ENCODE measurements at regions not wholly inside any gene's neighbourhood (a gene's known extent, or its start where the extent isn't known, plus 50 kb on each side); places are given as distances from the start of the nearest gene placed in this dataset.
"Not testable (repeated sequence)": the region's sequence is repeated elsewhere in the genome, so short reads cannot be mapped to it uniquely, and the experiment has no call there.

DNA sequence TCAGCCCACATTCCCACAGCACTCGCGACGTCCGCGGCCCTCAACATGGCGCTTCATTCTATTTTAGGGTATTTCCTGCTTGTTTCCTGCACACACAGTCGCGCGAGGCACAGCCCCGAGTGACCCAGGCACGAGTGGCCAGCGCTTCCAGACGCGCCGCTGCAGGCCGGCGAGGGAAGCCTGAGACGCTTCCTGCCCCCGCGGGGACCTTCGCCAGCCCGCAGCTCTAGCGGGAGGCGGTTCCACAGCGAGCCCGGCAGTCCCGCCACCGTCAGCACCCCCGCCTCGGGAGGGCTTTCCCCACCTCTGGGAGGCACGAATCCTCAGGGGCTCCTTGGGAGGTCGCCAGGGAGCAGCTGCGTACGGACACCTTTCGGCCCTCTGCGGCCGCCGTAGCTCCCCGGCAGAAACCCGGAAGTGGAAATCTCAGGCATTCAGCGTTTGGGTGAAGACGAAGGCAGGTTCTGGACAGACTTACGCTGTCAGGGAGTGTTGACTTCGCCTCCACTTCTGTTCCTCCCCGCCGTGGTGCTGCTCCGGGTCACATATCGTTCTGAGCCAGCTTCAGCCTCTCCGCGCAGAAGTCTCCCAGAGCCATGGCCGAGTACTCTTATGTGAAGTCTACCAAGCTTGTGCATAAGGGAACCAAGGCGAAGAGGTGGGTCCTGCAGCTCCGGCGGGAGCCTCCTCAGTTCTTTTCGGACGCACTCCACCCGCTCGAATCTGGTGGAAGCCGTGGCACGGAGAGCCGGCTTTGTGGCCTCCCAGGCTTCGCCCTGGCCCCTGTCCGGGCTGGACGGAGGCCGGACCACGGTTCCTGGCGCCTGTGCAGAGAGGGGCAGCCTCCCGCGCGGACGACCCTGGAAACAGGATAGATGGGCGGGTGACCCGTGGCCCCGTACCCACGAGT is 2925.9 kb upstream of the OR11H1 start:
- Histone ChIP-seq H3K9me3 (peaks cover 0 to 16% (median 8%) of the 10 kb centered on the region in 3 donors), H3K27ac (no peak overlapping the region), H3K36me3 (no peaks in the 10 kb centered on the region), H3K4me3 (no peak overlapping the region), H3K27me3 (no peaks in the 10 kb centered on the region), H3K4me1 (no peaks in the 10 kb centered on the region)
- peak in 1 of 2 donors; percentile 68 for DNase-seq
- intact Hi-C loops (cut with DNase I; ENCODE audit: low total_unique reads), result no loop called here
- TF ChIP-seq, protein P1, sequence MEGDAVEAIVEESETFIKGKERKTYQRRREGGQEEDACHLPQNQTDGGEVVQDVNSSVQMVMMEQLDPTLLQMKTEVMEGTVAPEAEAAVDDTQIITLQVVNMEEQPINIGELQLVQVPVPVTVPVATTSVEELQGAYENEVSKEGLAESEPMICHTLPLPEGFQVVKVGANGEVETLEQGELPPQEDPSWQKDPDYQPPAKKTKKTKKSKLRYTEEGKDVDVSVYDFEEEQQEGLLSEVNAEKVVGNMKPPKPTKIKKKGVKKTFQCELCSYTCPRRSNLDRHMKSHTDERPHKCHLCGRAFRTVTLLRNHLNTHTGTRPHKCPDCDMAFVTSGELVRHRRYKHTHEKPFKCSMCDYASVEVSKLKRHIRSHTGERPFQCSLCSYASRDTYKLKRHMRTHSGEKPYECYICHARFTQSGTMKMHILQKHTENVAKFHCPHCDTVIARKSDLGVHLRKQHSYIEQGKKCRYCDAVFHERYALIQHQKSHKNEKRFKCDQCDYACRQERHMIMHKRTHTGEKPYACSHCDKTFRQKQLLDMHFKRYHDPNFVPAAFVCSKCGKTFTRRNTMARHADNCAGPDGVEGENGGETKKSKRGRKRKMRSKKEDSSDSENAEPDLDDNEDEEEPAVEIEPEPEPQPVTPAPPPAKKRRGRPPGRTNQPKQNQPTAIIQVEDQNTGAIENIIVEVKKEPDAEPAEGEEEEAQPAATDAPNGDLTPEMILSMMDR (IDR thresholded peaks at IDR 0.05), result no peak

DNA sequence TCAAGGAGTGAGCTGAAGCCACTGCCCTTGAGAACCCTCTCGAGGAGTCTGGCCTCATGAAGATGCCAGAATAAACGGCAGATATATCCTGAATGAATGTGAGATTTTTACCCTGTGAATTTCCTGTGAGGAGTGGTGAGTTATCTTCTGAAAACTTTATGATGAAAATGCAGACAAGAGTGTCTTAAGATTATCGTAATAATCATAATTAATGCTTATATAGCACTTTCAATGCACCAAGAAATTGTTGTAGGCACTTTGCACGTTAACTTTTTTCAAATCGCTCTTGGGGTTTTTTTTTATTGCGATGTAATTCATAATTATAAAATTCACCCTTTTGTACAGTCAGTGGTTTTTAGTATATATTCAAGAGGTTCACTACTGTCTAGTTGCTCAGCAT is 2924.6 kb upstream of the OR11H1 start:
- H3K36me3 ChIP-seq; DNase-seq; intact Hi-C loops (cut with DNase I; ENCODE audit: low total_unique reads); H3K4me1 ChIP-seq; H3K27me3 ChIP-seq; H3K27ac ChIP-seq; H3K4me3 ChIP-seq: not testable (repeated sequence)
- peaks cover 0 to 16% (median 8%) of the 10 kb centered on the region in 3 donors for H3K9me3 ChIP-seq

DNA sequence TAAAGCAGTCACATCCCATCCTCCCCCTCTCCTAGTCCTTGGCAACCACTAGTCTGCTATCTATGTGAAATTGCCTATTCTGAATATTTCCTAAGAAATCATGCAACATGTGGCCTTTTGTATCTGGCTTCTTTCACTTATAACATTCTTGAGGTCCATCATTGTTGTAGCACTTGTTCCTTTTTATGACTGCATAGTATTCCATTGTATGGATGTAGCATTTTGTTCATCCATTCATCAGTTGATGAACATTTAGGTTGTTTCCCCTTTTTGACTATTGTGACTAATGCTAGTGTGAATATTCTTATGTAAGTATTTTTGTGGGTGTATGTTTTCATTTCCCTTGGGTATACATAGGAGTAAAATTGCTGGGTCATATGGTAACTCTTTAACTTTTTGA is 2924.2 kb upstream of the OR11H1 start:
- H3K4me1 ChIP-seq; H3K27ac ChIP-seq; intact Hi-C loops (cut with DNase I; ENCODE audit: low total_unique reads); H3K36me3 ChIP-seq; H3K4me3 ChIP-seq; DNase-seq; H3K27me3 ChIP-seq: not testable (repeated sequence)
- H3K9me3 ChIP-seq, result peaks cover 0 to 14% (median 8%) of the 10 kb centered on the region in 3 donors

DNA sequence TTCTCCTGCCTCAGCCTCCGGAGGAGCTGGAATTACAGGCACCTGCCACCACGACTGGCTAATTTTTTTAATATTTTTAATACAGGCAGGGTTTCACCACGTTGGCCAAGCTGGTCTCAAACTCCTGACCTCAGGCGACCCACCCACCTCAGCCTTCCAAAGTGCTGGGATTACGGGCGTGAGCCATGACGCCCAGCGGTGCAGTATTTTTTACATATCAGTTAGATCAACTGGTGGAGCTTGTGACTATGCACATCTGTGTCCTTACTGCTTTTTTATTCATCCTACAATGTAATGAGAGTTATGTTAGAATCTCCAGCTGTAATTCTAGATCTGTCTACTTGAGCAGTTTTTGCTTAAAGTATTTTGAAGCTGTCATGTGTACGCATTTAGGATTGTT is 2919.5 kb upstream of the OR11H1 start:
- H3K9me3 ChIP-seq; intact Hi-C loops (cut with DNase I; ENCODE audit: low total_unique reads); DNase-seq; H3K4me3 ChIP-seq; H3K36me3 ChIP-seq; H3K27me3 ChIP-seq; H3K27ac ChIP-seq; H3K4me1 ChIP-seq: not testable (repeated sequence)

DNA sequence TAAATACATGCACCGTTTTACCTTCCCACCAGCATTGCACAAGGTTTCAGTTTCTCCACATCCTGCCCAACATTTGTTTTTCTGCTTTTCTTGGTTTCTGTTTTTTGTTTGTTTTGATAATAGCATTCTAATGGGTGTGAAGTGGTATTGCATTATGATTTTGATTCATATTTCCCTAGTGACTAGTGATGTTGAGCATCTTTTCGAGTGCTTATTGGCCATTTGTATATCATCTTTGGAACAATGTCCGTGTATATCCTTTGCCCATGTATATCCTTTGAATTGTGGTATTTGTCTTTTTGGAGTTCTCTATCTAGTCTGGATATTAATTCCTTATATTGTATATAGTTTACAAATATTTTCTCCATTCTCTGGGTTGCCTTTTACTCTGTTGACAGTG is 2914.8 kb upstream of the OR11H1 start:
- no peak overlapping the region for H3K4me3 ChIP-seq
- DNase-seq, result no peak
- no peaks in the 10 kb centered on the region for H3K36me3 ChIP-seq
- no peak overlapping the region for H3K27ac ChIP-seq
- H3K27me3 ChIP-seq, result no peaks in the 10 kb centered on the region
- H3K4me1 ChIP-seq, result no peaks in the 10 kb centered on the region
- peaks cover 0 to 5% (median 4%) of the 10 kb centered on the region in 3 donors for H3K9me3 ChIP-seq
- TF ChIP-seq, protein P1 (IDR thresholded peaks at IDR 0.05), result no peak
- intact Hi-C loops (cut with DNase I; ENCODE audit: low total_unique reads), result no loop called here

DNA sequence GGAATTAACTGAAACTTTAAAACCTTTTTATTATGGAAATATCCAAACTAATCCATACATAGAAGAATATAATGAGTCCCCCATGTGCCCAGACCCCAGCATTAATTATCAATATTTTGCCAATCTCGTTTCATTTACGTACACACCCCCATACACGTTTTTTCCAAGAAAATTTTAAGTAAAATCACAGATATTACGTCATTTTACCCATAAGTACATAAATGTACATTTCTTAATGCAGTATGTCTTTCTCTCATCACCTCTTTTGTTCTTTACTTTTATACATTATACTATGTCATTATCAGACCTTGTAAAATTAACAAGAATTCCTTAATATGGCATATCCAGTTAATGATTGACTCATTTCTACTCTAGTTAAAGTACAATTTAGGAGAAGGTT is 2914.1 kb upstream of the OR11H1 start:
- H3K4me1 ChIP-seq; intact Hi-C loops (cut with DNase I; ENCODE audit: low total_unique reads); DNase-seq; H3K4me3 ChIP-seq; H3K9me3 ChIP-seq; H3K36me3 ChIP-seq; H3K27ac ChIP-seq; H3K27me3 ChIP-seq: not testable (repeated sequence)

DNA sequence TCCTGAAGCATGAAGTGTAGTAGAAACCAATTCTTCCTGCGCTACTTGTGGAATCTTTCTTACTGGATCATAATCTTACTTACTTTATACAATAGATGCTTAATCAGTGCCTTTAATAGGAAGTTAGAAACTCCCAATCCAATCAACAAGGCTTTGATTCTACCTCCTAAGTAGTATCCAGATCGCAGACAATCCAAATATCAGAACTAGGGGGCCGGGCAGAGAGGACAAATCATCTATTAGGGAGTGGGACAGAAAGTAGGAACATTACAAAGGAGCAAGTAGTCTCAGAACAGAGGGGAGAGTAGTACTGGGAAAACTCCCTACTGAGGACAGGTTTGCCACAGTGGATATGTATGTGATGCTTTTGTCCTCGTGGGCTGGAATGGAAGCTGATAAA is 2901.1 kb upstream of the OR11H1 start:
- intact Hi-C loops (cut with DNase I; ENCODE audit: low total_unique reads); H3K27ac ChIP-seq; H3K27me3 ChIP-seq; H3K4me1 ChIP-seq; H3K9me3 ChIP-seq; H3K36me3 ChIP-seq; DNase-seq; H3K4me3 ChIP-seq: not testable (repeated sequence)

DNA sequence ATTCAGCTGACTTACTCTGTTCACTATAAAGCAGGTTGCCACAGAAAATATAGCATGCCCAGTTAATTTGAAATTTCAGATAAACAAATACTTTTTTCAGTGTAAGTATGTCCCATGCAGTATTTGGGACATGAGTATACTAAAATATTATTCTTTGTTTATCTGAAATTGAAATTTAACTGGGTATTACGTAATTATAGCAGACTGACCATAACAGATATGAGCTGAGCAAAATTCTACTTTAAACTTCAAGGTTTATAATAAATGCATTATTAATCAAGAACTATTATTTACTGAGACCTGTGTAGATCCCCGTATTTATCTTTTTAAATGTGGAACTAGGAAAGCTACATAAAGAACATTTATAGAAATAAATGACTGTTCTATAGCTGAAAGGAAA is 2898.2 kb upstream of the OR11H1 start:
- intact Hi-C loops (cut with DNase I; ENCODE audit: low total_unique reads); H3K27me3 ChIP-seq; H3K4me3 ChIP-seq; H3K36me3 ChIP-seq; H3K27ac ChIP-seq; H3K4me1 ChIP-seq; DNase-seq; H3K9me3 ChIP-seq: not testable (repeated sequence)

DNA sequence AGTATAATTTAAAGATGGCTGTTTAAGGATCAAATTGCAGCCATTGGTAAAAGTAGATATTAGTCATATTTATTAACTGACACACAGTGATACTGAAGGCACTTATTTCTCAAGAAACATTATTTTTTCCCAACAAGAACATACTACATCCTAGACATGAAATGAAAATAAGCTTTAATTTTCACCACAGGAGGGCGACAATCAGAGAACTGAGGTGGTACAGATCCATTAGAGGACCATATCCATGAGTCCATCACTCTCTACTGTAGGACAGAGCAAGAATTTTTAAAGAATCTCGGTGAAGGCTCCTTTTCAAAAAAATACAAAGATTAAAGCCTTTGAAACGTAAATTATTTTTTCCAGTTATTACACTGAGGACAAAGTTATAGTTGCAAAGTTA is 2897.0 kb upstream of the OR11H1 start:
- H3K27me3 ChIP-seq; intact Hi-C loops (cut with DNase I; ENCODE audit: low total_unique reads); H3K27ac ChIP-seq; H3K4me3 ChIP-seq; DNase-seq; H3K4me1 ChIP-seq; H3K36me3 ChIP-seq; H3K9me3 ChIP-seq: not testable (repeated sequence)

DNA sequence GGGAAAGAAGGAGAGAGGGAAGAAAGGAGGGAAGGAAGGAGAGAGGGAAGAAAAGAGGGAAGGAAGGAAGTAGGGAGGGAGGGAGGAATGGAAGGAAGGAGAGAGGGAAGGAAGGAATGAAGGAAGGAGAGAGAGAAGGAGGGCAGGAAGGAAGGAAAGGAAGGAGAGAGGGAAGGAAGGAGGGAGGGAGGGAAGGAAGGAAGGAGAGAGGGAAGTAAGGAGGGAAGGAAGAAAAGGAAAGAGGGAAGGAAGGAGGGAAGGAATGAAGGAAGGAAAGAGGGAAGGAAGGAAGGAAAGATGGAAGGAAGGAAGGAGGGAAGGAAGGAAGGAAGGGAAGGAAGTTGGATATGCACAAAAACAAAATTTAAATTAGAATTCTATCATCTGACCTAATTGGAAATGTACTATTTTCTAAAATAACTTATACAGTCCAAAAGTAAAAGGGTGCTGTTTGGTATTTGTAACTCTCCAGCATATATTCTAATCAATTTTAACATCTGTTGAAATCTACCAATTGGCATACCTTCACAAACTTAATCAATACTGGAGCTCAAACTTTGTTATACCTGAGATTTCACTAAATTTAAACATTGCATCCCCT is 2890.3 kb upstream of the OR11H1 start:
- H3K9me3 ChIP-seq, result peaks cover 0 to 11% (median 6%) of the 10 kb centered on the region in 3 donors
- H3K4me3 ChIP-seq; DNase-seq; H3K27me3 ChIP-seq; intact Hi-C loops (cut with DNase I; ENCODE audit: low total_unique reads); H3K4me1 ChIP-seq; H3K27ac ChIP-seq; H3K36me3 ChIP-seq: not testable (repeated sequence)

DNA sequence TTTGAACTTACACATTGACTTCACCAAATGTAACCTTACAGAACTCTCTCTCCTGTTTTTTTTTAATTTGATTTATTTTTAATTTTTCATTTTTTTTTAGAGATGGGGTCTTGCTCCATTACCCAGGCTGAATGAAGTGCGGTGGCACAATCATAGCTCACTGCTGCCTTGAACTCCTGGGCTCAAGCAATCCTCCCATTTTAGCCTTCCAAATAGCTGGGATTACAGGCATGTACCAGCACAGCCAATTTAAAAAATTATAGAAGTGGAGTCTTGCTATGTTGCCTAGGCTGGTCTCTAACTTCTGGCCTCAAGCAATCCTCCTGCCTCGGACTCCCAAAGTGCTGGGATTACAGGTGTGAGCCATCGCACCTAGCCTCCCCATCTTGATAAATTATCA is 2889.7 kb upstream of the OR11H1 start:
- intact Hi-C loops (cut with DNase I; ENCODE audit: low total_unique reads); H3K4me1 ChIP-seq; H3K27ac ChIP-seq; H3K36me3 ChIP-seq; DNase-seq; H3K4me3 ChIP-seq; H3K27me3 ChIP-seq: not testable (repeated sequence)
- peaks cover 0 to 11% (median 6%) of the 10 kb centered on the region in 3 donors for H3K9me3 ChIP-seq

Measured in tibial artery (tissue), 4 donors.